VCaP (cell line): ENCODE measurements at regions not wholly inside any gene's neighbourhood (a gene's known extent, or its start where the extent isn't known, plus 50 kb on each side); places are given as distances from the start of the nearest gene placed in this dataset.

Source experiments
- H3K27ac ChIP-seq: fragments of 450-650 bp; 2 replicates; pipeline ENCODE4 v1.5.1; 2017
- CTCF ChIP-seq: fragments of 450-650 bp; conservative IDR thresholded peaks from 2 replicates; pipeline ENCODE4 v1.5.1; 2017; ENCODE audit warnings: mild to moderate bottlenecking, moderate library complexity

GRCh38 chr2:103292573-103292972 lies 530.7 kb downstream of the TMEM182 start:
- no peak overlapping the region for H3K27ac ChIP-seq
- TF ChIP-seq CTCF = no peak

GRCh38 chr2:103293067-103293741 lies 531.4 kb downstream of the TMEM182 start:
- H3K27ac ChIP-seq = no peak overlapping the region
- no peak for TF ChIP-seq CTCF

- no peak overlapping the region for H3K27ac ChIP-seq
- TF ChIP-seq CTCF = no peak
Measured at GRCh38 chr2:103293742-103294077, 531.9 kb downstream of the TMEM182 start.

- H3K27ac ChIP-seq = no peak overlapping the region
- no peak for TF ChIP-seq CTCF
Measured at GRCh38 chr2:103294420-103294819, 532.6 kb downstream of the TMEM182 start.

- TF ChIP-seq CTCF = no peak
- H3K27ac ChIP-seq = no peak overlapping the region
Measured at GRCh38 chr2:103295591-103295990, 533.8 kb downstream of the TMEM182 start.

- no peak for TF ChIP-seq CTCF
- H3K27ac ChIP-seq = no peak overlapping the region
Measured at GRCh38 chr2:103324671-103325070, 562.8 kb downstream of the TMEM182 start.

GRCh38 chr2:103327386-103327785 lies 565.6 kb downstream of the TMEM182 start:
- no peak overlapping the region for H3K27ac ChIP-seq
- TF ChIP-seq CTCF = no peak
